Posterior vena cava (tissue), 2 donors: ENCODE measurements at regions not wholly inside any gene's neighbourhood (a gene's known extent, or its start where the extent isn't known, plus 50 kb on each side); places are given as distances from the start of the nearest gene placed in this dataset.
"Not testable (repeated sequence)": the region's sequence is repeated elsewhere in the genome, so short reads cannot be mapped to it uniquely, and the experiment has no call there.

Experiments
- DNase-seq: peaks from one replicate; pipeline ENCODE4 v3.0.0-alpha.2; 2020; ENCODE audit warnings: low spot score
- intact Hi-C, 2 donors: fragments of 100-400 bp; cut with DNase I; formaldehyde crosslinking; loops; one replicate each; pipeline versions ENCODE4 v1.14.1 to v1.14.2; 2022 to 2023
- donor health status: DM: yes; HTN: yes; CAD: no.
- donor health status: DM: yes; HTN: yes; CAD: no.

- DNase-seq = no peak
- intact Hi-C loops = no loop called here
These were observed 361.9 kb upstream of the MEX3C start for GRCh38 chr18:51559198-51559901.

- intact Hi-C loops = no loop called here
These were observed 362.4 kb upstream of the MEX3C start for GRCh38 chr18:51559902-51560287.

GRCh38 chr18:51561821-51562220, 364.3 kb upstream of the MEX3C start:
- intact Hi-C loops = no loop called here
- no peak for DNase-seq

More at GRCh38 chr18:51559902-51560287, 362.4 kb upstream of the MEX3C start:
- no peak for DNase-seq

- DNase-seq = no peak
- intact Hi-C loops = no loop called here
These were observed 365.4 kb upstream of the MEX3C start for GRCh38 chr18:51562866-51563265.

GRCh38 chr18:51563396-51563795, 365.9 kb upstream of the MEX3C start:
- intact Hi-C loops = no loop called here
- no peak for DNase-seq

GRCh38 chr18:51568151-51568550, 370.7 kb upstream of the MEX3C start:
- intact Hi-C loops = no loop called here
- DNase-seq = no peak

- intact Hi-C loops = no loop called here
- no peak for DNase-seq
These were observed 371.7 kb upstream of the MEX3C start for GRCh38 chr18:51569153-51569552.

GRCh38 chr18:51569561-51569960, 372.1 kb upstream of the MEX3C start:
- intact Hi-C loops = no loop called here

GRCh38 chr18:51570071-51570470, 372.6 kb upstream of the MEX3C start:
- intact Hi-C loops, DNase-seq: not testable (repeated sequence)

More at GRCh38 chr18:51569561-51569960, 372.1 kb upstream of the MEX3C start:
- DNase-seq = no peak

GRCh38 chr18:51573886-51574285, 376.4 kb upstream of the MEX3C start:
- intact Hi-C loops, DNase-seq: not testable (repeated sequence)

- DNase-seq = no peak
- intact Hi-C loops = no loop called here
These were observed 377.7 kb upstream of the MEX3C start for GRCh38 chr18:51575171-51575570.

- intact Hi-C loops = no loop called here
- no peak for DNase-seq
These were observed 381.0 kb upstream of the MEX3C start for GRCh38 chr18:51578406-51578980.

- intact Hi-C loops = no loop called here
- no peak for DNase-seq
These were observed 383.1 kb upstream of the MEX3C start for GRCh38 chr18:51580580-51580979.

- intact Hi-C loops = no loop called here
- DNase-seq = no peak
These were observed 385.1 kb upstream of the MEX3C start for GRCh38 chr18:51582551-51582950.

GRCh38 chr18:51588616-51589015, 391.1 kb upstream of the MEX3C start:
- no peak for DNase-seq
- intact Hi-C loops = no loop called here

GRCh38 chr18:51593931-51594330, 396.4 kb upstream of the MEX3C start:
- intact Hi-C loops = no loop called here
- no peak for DNase-seq

- intact Hi-C loops = no loop called here
- no peak for DNase-seq
These were observed 405.6 kb upstream of the MEX3C start for GRCh38 chr18:51603111-51603510.

- intact Hi-C loops = no loop called here
- no peak for DNase-seq
These were observed 406.1 kb upstream of the MEX3C start for GRCh38 chr18:51603551-51603950.

GRCh38 chr18:51610481-51610880, 413.0 kb upstream of the MEX3C start:
- intact Hi-C loops = no loop called here
- DNase-seq = no peak

- intact Hi-C loops = no loop called here
- DNase-seq = no peak
These were observed 413.8 kb upstream of the MEX3C start for GRCh38 chr18:51611326-51611725.

- DNase-seq = no peak
- intact Hi-C loops = no loop called here
These were observed 416.6 kb upstream of the MEX3C start for GRCh38 chr18:51614033-51614432.
